Esophagus squamous epithelium (tissue), 4 donors: ENCODE measurements at regions not wholly inside any gene's neighbourhood (a gene's known extent, or its start where the extent isn't known, plus 50 kb on each side); places are given as distances from the start of the nearest gene placed in this dataset.

Experiments
- POLR2A ChIP-seq, 4 donors: fragments of 450-650 bp; IDR thresholded peaks; one replicate each; pipeline ENCODE4 v1.6.1; 2017; ENCODE audit warnings: antibody characterized with exemption in 4 of 4, mild to moderate bottlenecking in 4 of 4, moderate library complexity in 3 of 4
- TF ChIP-seq, protein P1 (sequence below), 6 experiments: fragments of 450-650 bp in 4 of 6; fragments of 200-600 bp in 2 of 6; sonication (generic) in 2 of 6; IDR thresholded peaks; one replicate each; pipeline ENCODE4 v1.5.1; 2016 to 2019; ENCODE audit warnings: antibody characterized with exemption in 6 of 6, mild to moderate bottlenecking in 4 of 6, moderate library complexity in 4 of 6

DNA sequence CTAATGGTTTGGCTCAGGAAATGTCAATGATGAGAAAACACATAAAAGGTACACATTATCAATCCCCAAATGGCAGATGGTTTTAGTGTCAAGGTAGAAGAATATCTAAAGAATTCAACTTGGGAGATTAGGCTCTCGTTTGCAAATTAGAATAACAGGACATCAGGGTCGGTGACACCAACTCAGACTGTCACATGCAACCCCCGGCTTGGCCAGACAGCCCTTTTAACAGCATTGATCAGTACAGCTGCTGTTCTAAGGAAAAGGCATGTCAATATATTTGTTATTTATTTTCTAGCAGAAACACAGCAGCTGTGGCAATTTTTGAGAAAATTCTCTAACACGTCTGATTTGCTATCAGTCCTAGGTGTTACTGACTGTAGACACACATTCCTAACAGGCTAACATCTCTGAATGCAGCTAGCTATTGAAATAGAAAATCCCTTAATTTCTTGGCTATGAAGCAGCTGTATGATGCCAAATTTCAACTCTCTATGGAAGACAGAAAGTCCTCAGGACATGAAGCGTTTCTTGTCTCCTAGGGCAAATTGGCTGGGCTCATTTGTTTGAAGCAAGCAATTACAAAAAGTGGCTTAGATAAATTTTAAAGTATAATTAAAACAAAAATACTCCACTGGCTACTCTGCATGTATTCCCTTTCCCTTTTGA lies 269.0 kb upstream of the CXXC4 start:
- TF ChIP-seq, protein P1, sequence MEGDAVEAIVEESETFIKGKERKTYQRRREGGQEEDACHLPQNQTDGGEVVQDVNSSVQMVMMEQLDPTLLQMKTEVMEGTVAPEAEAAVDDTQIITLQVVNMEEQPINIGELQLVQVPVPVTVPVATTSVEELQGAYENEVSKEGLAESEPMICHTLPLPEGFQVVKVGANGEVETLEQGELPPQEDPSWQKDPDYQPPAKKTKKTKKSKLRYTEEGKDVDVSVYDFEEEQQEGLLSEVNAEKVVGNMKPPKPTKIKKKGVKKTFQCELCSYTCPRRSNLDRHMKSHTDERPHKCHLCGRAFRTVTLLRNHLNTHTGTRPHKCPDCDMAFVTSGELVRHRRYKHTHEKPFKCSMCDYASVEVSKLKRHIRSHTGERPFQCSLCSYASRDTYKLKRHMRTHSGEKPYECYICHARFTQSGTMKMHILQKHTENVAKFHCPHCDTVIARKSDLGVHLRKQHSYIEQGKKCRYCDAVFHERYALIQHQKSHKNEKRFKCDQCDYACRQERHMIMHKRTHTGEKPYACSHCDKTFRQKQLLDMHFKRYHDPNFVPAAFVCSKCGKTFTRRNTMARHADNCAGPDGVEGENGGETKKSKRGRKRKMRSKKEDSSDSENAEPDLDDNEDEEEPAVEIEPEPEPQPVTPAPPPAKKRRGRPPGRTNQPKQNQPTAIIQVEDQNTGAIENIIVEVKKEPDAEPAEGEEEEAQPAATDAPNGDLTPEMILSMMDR (IDR thresholded peaks at IDR 0.05): no peak
- TF ChIP-seq POLR2A (IDR thresholded peaks at IDR 0.05): no peak
